ENCODE measurements at regions not wholly inside any gene's neighbourhood (a gene's known extent, or its start where the extent isn't known, plus 50 kb on each side); places are given as distances from the start of the nearest gene placed in this dataset.

DNA sequence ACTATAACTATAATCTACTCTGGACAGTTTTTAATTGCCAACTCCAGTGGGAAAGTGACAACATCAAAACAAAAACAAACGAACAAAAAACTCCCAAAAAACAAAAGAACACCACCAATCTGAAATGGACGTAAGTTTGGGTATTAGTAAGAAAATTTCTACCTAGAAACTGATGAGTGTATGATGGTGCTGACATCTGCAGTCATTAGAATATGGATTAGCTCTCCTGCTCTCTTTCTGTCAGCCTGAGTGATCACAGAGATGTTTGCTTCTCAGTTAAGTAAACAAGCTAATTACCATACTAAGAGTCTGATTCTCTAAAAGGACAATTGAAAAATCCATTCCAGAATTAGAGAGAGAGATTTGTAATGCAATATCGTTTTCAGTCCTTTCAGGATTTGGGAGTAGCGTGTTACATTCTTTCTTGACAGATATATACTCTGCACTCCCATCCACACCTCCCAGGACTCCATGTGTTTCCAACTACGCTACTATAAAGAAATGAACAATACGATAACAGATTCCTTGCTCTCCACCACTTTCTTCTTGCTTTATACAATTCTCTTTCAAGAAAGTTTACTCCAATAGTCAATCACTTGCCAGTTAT is 1347.4 kb upstream of the PIK3C3 start:
- DNase-seq, result no peak

DNA sequence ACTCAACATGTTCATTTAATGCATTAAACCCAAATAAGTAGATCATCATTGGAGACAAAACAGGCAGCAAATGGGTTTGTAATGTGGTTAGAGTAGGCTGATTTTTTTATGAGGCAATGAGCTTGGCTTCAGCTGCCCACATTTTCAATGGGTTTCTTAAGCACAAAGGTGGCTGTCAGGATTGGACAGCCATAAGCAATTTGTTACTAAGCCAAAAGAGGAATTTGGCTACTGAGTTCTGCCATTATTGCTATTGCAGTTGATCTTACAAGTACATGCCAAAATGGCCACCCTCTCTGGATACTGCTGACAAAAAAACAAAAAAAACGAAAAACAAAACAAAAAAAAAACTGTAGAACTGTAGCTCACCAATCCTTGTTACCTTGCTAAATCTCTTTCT is 1348.0 kb upstream of the PIK3C3 start:
- no peak for DNase-seq

DNA sequence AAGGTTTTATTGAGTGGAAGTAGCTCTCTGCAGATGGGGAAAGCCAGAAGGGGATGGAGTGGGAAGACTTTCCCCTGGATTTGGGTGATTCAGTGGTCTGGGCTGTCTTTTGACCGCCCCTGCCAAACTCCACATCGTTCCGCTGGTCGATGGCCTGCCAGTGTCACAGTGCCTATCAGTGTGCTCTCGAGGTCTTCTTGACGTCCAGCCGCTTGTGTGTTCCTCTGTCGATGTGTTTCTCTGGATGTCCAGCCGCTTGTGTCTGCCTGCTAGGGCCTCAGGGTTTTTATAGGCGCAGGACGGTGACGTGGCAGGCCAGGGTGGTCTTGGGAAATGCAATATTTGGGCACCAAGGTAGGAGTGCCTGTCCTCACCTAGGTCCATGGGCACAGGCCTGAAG is 1371.4 kb upstream of the PIK3C3 start:
- DNase-seq, result no peak

DNA sequence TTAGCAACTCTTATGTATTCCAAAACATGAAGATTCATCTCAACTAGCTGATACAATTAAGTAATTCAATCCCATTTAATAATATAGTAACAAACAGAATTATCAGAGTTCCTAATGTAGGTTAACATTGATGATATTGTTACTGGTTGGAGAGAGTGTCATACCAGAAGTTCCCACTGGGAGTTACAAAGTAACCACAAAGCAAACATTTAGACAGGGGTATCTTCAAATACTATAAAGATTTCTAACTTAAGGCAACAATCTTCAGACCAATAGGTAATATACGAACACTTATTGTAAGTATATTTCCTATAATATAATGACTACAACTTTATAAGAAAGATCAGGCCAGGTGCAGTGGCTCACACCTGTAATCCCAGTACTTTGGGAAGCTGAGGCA is 1372.9 kb upstream of the PIK3C3 start:
- no peak for DNase-seq

DNA sequence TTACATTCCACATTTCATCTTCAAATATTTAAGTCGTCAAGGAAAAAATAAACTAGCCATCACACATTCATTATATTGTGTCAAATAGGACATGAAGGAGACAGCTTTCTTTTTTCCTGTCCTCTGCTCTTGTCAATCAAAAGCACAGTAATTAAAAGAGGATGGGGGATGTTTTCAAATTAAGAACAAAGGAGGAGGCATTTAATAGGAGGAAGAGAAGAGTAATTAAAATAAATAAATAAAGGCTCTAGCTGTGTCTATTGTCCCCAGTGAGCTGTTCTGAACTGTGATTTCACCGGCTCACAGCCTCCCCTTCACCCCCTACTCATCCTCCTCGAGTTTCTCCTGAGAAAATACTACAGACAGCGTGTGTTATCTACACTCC is 1377.1 kb upstream of the PIK3C3 start:
- no peak for DNase-seq

DNA sequence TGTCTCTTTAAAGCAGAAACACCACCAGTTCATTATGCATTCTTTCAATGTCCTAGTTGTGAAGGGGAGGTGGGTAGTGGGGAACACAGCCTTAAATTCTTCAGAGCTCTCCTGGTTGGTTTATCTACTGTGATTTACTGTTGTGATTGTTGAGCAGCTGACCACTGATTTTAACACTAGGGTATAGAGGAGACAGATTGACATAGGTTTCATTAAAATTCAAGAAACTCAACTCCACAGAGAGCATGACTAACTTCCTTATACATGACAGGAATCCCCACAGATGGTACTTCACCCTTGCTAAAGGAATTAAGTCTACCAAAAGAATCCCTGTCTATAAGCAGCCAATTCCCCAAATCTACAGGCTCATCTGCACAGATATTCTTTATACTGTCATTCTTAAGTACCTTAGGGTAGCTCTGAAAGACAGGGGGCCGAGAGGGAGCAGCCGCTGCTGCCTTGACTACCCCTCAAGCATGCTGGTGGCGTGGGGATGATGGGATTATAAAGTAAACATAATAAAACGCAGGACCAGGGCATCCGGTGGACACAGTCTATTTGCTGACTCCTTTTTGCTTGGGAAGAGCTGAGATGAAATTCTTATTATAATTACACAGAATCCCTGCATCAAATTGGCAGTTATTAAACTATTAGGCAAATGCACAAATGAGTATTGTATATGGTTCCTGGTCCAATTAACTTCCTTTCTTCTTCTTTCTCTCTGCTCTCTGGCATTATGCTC is 1377.6 kb upstream of the PIK3C3 start:
- DNase-seq, result no peak

DNA sequence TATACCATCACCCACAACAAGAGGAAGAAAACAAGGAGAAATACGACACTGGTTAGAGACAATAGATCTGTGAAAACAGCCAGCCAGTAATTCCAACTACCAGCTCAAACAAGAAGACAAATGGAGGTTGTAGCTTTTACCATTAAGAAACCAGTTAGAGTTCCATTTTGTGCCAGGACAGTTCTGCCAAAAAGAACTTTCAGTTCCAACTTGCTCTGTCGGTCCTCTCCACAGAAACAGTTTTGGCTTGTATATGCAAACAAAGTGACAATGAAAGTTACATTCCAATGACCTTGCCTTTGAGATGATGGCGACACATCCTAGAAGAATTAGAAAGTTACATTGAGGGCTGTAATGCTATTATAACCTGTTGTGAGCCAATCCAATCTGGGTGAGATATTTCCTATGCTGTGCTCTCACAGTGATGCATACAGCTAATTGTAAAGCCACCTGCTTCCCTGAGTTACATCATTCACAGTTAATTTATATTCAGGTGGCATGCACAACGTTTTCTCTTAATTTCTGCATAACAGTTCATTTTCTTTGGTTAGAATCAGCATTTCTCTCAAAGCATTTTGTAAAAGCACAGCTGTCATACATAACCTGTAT is 1378.4 kb upstream of the PIK3C3 start:
- DNase-seq, result no peak

DNA sequence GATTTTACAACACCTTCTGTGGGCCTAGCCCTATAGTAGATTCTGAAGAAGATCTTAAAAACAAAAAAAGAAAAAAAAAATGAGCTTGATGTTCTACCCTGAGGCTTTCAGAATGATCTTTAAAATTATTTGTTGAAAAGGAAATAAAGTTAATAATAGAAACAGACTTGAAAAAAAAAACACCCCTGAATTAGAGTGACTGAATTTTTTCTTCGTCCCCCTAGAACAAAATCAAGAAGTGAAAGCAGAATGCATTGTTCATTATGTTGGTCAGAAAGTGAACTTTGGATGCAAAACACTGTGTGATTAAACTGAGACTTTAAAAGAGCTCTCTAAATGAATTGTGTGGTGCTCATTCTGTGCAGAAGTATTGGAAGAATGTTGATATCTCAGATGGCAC is 1384.4 kb upstream of the PIK3C3 start:
- no peak for DNase-seq

DNA sequence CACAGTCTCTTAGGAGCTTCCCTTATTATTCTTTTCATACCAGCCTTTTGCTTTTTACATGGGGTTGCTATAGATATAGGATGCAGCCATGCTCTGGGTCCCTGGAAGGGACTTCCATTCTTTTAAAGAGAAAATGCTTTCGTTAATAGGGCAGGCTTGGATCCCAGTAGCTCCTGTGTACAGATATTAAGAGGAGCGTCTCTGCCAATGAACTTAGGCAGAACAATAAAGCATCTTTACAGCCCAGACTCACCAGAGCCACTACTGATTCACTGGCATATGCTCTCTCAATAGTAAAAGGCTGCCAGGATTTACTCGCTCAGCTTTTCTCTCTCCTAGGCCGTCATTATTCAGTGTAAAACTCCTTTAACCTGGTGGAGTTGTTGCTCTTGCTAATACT is 1385.4 kb upstream of the PIK3C3 start:
- DNase-seq, result no peak

DNA sequence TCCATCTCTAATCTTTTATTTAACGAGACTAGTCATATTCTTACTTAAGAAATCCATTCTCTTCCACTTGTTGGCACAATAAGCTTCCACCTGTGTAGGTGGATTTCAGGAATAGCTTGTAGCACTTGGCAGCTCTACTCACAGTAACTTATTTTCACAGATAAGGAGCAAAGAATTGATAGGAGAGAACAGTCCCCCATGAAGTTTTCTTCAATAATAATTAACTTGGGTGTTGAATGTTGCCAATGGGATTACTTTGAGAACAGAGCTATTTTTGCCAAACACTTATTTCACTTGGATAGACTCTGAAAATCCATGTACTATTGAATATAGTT is 1388.6 kb upstream of the PIK3C3 start:
- DNase-seq, result no peak

DNA sequence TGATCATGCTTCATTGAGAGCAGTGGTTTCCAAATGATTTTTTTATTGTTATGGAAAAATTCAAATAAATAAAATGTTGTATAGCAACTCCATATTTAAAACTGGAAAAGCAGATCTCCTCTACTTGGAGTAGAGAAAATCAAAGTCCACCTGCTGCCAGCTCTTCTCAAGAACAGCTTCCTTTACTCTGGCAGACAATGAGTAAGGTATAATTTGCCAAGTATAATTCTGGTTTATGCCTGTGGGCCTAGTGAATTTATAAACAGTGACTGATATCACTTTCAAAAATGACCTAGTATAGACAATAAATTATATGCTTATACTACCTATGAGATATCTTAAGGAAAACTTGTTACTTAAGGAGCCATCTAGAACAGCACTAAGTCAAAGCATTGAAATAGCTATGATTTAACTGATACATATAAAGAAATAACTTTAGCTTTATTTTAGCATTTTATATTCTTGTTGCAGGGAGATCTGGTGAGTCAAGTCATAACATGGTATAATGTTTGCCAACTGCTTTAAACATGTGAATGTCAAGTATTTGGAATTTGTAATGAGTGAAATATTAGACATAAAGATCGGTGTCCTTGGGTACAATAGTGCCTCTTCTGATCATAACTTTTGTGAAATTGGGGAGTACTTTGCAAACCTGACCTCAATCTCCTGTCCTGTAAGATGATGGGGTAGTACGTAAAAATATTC is 1389.1 kb upstream of the PIK3C3 start:
- no peak for DNase-seq

DNA sequence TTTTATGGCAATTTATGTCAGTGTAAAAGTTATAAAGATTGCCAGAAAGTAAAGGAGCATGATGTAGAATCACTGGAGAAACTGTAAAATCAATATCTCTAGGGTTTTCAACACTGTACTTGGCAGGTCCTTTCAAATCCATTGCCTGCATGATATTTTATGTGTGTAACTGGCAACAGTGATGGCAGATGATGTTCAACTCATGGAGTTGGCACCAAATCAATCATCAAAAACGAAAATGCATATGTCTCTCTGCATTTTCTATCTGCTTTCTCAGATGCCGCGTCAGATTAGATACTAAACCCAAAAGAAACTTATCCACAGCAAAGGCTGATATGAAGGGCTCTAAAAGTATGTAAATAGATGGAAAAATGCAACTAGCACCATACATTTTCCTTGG is 1395.5 kb upstream of the PIK3C3 start:
- DNase-seq, result no peak

DNA sequence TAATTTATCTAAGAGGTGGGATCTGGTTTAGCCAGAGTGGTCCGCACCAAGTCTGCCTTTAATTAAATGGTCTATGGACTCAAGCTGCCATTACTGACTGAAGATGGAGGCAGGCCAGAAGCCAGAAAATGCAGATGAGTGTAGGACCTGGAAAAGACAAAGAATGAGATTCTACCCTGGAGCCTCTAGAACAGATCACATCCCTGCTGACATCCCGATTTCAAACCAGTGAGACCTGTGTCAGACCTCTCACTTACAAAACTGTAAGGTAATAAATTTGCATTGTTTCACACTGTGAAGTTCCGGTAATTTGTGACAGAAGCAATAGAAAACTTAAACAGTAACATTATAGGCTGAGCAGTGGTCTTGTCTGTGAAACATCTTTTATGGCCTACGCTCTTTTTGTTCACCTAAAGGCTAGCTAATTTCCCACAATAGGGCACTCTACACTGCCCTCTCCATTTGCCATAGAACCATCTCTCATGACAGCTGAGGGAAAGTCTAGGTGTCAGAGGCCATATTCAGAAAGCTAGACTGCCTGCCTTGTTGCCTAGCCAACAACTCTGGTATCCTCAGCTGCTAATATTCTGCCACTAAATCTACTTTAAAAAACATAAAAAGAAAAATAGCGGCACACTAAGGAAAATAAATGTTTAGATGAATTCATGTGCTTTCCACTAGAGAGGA is 1396.2 kb upstream of the PIK3C3 start:
- DNase-seq, result no peak

DNA sequence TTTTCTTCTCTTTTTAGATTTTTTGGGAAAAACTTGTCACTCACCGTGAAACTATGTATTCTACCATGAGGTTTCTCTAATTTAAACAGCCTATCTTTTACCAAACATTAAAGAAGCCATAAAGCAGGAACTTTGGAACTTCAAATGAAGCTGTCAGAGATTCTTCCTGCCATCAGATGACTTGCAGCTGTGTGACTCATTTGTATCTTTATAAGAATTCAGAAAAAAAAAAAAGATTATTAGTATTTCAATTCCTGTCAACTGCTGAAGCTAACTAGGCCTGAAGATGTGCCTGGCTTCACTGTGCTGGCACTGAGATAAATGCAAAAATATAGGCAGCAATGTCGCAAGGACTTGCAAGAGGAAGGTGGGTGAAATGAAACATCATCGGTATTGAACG is 1399.1 kb upstream of the PIK3C3 start:
- no peak for DNase-seq

DNA sequence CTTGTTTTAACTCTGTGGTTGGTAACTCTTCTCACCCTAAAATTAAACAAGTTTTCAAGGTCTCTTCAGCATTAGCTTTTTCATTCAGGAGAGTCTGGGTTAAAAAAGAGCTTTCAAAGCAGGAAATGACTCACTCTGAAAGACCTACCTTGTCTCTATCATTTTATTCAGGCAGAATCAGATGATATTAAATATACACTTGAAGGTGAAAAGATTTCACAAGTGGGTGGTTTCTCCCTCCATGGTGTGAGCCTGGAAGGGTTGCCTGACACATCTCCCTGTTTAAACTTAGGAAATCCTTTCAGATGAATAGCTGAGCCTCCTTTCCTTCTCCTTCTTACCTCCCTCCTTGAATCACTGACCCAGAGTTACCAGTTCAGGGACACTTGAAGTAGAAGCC is 1402.0 kb upstream of the PIK3C3 start:
- DNase-seq, result no peak

DNA sequence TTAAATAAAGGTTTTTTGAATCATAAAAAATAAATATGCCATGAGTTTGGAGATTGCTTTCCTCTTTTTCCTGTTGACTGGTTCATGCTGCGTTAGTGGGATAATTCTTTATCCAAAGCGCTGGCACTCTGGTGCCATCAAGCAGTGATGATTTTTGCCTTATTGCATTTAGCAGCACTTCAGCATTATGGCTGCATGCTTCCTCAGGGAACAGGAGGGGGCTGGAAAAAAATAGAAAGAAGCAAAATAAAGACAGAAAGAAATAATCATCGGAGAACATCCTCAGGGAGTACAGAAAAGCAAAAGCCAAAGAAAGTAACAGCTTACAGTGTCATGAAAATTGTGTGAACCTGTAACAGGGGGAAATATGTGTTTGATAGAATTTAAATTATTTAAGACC is 1408.2 kb upstream of the PIK3C3 start:
- DNase-seq, result no peak

DNA sequence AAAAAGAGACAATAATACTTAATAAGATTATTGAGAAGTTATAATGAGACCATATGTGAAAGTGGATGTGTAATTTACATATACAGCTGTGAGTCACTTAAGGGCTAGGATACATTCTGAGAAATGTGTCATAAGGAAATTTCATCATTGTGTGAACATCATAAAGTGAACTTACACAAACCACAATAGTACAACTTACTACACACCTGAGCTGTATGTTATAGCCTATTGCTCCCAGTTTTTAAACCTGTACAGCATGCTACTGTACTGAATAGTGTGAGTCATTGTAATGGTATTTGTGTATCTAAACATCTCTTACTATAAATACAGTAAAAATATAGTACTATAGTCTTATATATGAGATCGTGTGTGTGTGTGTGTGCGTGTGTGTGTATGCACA is 1420.3 kb upstream of the PIK3C3 start:
- DNase-seq, result no peak

DNA sequence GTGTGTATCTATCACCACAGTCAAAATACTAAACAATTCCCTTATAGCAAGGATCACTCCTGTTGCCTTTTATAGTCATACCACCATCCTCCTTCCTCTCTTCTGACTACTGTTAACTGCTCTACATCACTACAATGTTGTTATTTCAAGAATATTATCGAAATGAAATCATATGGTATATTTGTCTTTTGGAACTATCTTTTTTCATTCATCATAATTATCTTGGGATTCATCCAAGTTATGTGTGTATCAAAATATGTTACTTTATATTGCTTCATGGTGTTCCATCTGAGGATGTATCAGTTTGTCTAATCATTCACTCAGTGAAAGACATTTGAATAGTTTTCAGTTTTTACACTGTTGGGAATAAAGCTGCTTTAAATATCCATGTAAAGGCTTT is 1423.0 kb upstream of the PIK3C3 start:
- no peak for DNase-seq

DNA sequence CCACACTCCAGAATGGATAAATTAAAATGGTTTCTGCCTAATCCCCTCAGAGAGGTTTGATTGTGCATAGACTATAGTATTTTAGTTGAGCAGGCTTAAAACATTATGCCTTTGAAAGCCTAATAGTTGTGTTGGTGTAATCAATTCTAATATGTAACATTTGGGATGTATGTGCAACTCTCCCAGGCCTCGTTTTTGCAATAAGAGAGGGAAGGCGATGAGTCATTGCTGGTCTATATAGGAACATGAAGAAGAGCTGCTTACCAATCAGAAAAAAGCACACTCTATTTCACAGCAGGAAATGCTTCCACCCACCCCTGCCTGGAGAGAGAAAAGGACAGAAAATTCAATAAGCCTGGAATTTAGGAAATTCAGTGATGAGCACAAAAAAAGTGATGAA is 1424.0 kb upstream of the PIK3C3 start:
- DNase-seq, result no peak

DNA sequence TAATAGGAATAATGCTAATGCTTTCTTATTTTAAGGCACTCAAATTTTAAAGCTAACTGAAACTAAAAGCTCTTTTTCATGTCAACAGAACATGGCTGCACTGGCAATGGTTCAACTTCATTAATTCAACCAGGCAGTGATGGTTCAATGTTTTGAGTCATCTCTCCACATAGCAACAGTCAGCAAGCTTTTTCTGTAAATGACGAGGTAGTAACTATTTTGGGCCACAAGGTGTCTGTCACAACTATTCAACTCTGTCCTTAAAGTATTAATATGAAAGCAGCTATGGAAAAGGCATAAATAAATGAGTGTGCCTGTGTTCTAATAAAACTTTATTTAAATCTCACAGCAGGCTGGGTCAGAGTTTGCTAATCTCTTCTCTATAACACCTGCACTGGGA is 1425.6 kb upstream of the PIK3C3 start:
- DNase-seq, result no peak

DNA sequence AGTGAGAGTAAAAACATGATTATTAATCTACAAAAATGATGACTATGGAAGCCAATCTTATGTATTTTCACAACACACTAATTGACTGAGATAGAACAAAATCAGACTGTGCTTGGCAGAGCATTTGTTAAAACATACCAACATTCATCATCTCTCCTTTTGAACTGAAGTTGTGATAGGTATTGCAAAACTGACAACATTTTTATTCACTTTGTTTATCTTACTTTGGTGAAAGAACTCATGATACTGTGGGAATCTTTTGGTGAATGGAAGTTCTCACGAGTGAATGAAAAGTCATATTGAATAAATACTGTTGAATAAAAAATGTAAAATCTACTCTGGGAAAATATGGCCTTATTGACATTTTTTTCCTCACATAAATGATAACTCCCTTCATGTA is 1430.2 kb upstream of the PIK3C3 start:
- no peak for DNase-seq

DNA sequence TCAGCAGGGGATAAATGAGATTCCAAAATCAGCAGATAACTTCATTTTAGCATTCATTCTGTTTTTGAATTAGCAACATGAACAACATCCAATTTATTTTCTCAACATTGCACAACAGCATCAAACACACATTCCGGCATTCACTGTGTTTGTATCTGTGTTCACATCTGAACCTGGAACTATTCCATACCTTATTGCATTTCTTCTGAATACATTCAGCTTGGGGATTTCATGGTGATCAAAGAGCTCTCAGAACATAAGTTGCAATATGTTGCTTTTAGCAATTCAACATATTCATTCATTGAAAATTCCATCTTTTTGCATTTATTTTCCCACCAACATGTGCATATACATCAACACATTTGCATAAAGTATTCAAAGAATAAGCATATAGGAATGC is 1431.7 kb upstream of the PIK3C3 start:
- no peak for DNase-seq

DNA sequence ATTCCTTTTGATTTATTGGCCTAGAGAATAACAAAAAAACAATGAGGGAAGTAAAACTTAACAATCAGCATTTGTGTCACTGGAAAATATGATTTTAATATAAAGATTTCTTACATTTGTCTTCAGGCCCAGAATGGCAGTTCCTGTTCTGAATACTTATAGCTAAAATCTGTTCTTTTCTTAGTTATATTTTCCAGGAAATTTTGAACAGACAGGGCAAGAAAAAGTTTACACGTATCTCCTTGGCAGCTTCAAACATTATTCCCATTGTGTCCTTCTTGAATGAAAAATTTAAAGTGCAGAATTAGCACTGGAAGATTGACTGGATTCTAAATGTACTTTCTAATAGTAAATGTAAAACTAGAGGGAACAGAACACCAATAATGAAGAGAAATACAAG is 1454.0 kb upstream of the PIK3C3 start:
- DNase-seq, result no peak

DNA sequence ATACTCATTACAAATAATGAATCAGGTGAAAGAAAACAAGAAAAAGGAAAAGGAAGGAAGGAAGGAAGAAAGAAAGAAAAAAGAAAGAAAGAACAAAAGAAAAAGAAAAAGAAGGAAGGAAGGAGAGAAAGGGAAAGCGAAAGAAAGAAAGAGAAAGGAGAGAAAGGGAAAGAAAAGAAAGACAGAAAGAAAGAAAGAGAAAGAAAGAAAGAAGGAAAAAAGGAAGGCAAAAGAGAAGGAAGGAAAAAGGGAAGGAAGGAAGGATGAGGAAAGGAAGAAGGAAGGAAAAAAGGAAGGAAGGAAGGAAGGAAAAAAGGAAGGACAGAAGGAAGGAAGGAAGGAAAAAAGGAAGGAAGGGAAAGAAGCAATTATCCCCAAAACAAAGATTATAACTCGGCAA is 1460.4 kb upstream of the PIK3C3 start:
- no peak for DNase-seq

All from activated effector memory CD4-positive, alpha-beta T cell treated with anti-CD3 and anti-CD28 coated beads, Interleukin-2, amount 50 U/mL, for 16 hours (primary cell).